GM18951 (cell line): ENCODE measurements at regions not wholly inside any gene's neighbourhood (a gene's known extent, or its start where the extent isn't known, plus 50 kb on each side); places are given as distances from the start of the nearest gene placed in this dataset.
"Not testable (repeated sequence)": the region's sequence is repeated elsewhere in the genome, so short reads cannot be mapped to it uniquely, and the experiment has no call there.

Experiments
- POLR2A ChIP-seq: IDR thresholded peaks from 4 replicates; pipeline ENCODE4 v1.6.1; 2011; ENCODE audit warnings: mild to moderate bottlenecking; ENCODE audit not compliant: insufficient read length, insufficient read depth; ENCODE audit errors: extremely low read depth
- in situ Hi-C: fragments of 300-500 bp; cut with MboI; formaldehyde crosslinking; loops from one replicate; pipeline ENCODE4 v1.12.0; 2022; ENCODE audit warnings: low sequenced_read_pairs, mixed read lengths, inconsistent platforms; ENCODE audit not compliant: unreplicated experiment

GRCh38 chr19:23984911-23985310 is 70.2 kb downstream of the ZNF726 start:
- in situ Hi-C loops = not testable (repeated sequence)

- in situ Hi-C loops = no loop called here
- TF ChIP-seq POLR2A = no peak
These were observed 71.9 kb downstream of the ZNF726 start for GRCh38 chr19:23986623-23987022.

GRCh38 chr19:23991170-23991569 is 76.5 kb downstream of the ZNF726 start:
- in situ Hi-C loops = no loop called here
- TF ChIP-seq POLR2A = no peak

GRCh38 chr19:23992348-23992747 is 77.7 kb downstream of the ZNF726 start:
- no peak for TF ChIP-seq POLR2A

GRCh38 chr19:23993440-23993839 is 78.8 kb downstream of the ZNF726 start:
- in situ Hi-C loops = no loop called here
- TF ChIP-seq POLR2A = no peak

More at GRCh38 chr19:23992348-23992747, 77.7 kb downstream of the ZNF726 start:
- in situ Hi-C loops = no loop called here

- in situ Hi-C loops = no loop called here
- no peak for TF ChIP-seq POLR2A
These were observed 81.9 kb downstream of the ZNF726 start for GRCh38 chr19:23996549-23996948.

GRCh38 chr19:23998568-23998967 is 83.9 kb downstream of the ZNF726 start:
- no peak for TF ChIP-seq POLR2A
- in situ Hi-C loops = no loop called here

- TF ChIP-seq POLR2A = no peak
- in situ Hi-C loops = no loop called here
These were observed 85.3 kb downstream of the ZNF726 start for GRCh38 chr19:23999821-24000610.

- in situ Hi-C loops = no loop called here
These were observed 86.0 kb downstream of the ZNF726 start for GRCh38 chr19:24000656-24001055.

GRCh38 chr19:24002256-24002945 is 84.6 kb upstream of the ZNF254 start:
- in situ Hi-C loops = no loop called here
- no peak for TF ChIP-seq POLR2A

More at GRCh38 chr19:24000656-24001055, 86.0 kb downstream of the ZNF726 start:
- no peak for TF ChIP-seq POLR2A

- no peak for TF ChIP-seq POLR2A
- in situ Hi-C loops = no loop called here
These were observed 83.5 kb upstream of the ZNF254 start for GRCh38 chr19:24003537-24003936.

- TF ChIP-seq POLR2A = no peak
- in situ Hi-C loops = no loop called here
These were observed 82.8 kb upstream of the ZNF254 start for GRCh38 chr19:24004166-24004565.

- TF ChIP-seq POLR2A = no peak
- in situ Hi-C loops = no loop called here
These were observed 56.9 kb upstream of the ZNF254 start for GRCh38 chr19:24029941-24030636.

GRCh38 chr19:24032651-24033050 is 54.3 kb upstream of the ZNF254 start:
- no peak for TF ChIP-seq POLR2A
- in situ Hi-C loops = no loop called here
